T-helper 2 cell treated with Interferon-gamma antibody and Interleukin-4, amounts not matched to agents 5 μg/mL and 100 μg/mL, for 36 hours (primary cell): ENCODE measurements at regions not wholly inside any gene's neighbourhood (a gene's known extent, or its start where the extent isn't known, plus 50 kb on each side); places are given as distances from the start of the nearest gene placed in this dataset.

Source experiments
- DNase-seq: peaks from one replicate; pipeline ENCODE4 v3.0.0; 2021; ENCODE audit warnings: low spot score
- H3K27ac Mint-ChIP-seq: one replicate; pipeline ENCODE4 v1.8.0; 2021; ENCODE audit warnings: mild to moderate bottlenecking, mixed read lengths
- H3K27me3 Mint-ChIP-seq: one replicate; pipeline ENCODE4 v1.8.0; 2021; ENCODE audit warnings: low read depth, mixed read lengths
- H3K36me3 Mint-ChIP-seq: one replicate; pipeline ENCODE4 v1.8.0; 2021; ENCODE audit warnings: low read depth, mixed read lengths
- H3K4me1 Mint-ChIP-seq: one replicate; pipeline ENCODE4 v1.8.0; 2021; ENCODE audit warnings: low read depth, mixed read lengths
- H3K4me3 Mint-ChIP-seq: one replicate; pipeline ENCODE4 v1.8.0; 2022; ENCODE audit warnings: mild to moderate bottlenecking, moderate library complexity, mixed read lengths
- H3K9me3 Mint-ChIP-seq: one replicate; pipeline ENCODE4 v1.8.0; 2021; ENCODE audit warnings: mixed read lengths

GRCh38 chr10:60654813-60655464 lies 123.3 kb upstream of the CDK1 start:
- Mint-ChIP-seq H3K4me3 (no peak overlapping the region), H3K4me1 (no peaks in the 10 kb centered on the region), H3K36me3 (no peaks in the 10 kb centered on the region), H3K9me3 (peaks cover 12% of the 10 kb centered on the region), H3K27me3 (no peaks in the 10 kb centered on the region), H3K27ac (no peak overlapping the region)
- DNase-seq: no peak

DNA sequence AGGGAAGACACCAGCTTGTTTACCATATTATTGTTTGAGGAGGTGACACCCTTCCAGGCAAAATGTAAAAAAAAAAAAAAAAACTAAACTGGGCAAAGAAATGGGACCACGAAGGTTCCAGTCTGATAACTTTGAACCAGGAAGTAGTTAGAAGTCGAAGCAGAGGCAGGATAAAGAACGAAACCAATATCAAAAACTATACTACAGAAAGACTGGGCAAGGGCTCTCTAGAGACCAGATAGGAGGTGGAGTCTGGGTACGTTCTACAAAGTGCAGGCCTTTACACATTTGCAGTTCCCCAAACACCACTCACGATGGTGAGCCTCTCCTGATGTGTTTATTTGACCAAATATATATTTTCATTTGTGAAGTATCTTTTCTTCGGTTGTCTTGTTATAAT lies 125.7 kb upstream of the CDK1 start:
- no peaks in the 10 kb centered on the region for H3K9me3 Mint-ChIP-seq
- no peaks in the 10 kb centered on the region for H3K36me3 Mint-ChIP-seq
- no peak overlapping the region for H3K27ac Mint-ChIP-seq
- H3K4me3 Mint-ChIP-seq: no peak overlapping the region
- peaks cover 9% of the 10 kb centered on the region for H3K4me1 Mint-ChIP-seq
- H3K27me3 Mint-ChIP-seq: no peaks in the 10 kb centered on the region
- DNase-seq: no peak

DNA sequence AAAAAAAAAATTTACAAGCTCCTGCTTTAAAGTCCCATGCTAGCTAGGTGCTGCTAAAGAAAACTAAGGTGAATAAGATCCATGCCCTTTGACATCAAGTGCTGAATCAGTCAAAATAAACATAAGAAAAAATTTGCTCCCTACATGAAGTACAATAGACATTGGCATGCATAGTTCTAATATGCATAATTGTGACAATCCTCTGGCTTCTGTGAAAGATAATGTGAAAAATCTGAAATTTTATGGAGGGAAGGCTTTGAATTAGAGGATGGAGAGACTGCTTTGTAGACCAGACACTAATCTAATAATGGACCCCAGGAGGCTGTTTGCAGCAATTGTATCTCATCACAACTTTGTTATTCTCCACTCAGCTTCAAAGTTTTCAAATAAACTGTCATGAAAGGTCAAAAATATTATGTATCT lies 127.9 kb upstream of the CDK1 start:
- H3K9me3 Mint-ChIP-seq: no peaks in the 10 kb centered on the region
- H3K36me3 Mint-ChIP-seq: no peaks in the 10 kb centered on the region
- no peak overlapping the region for H3K27ac Mint-ChIP-seq
- DNase-seq: no peak
- H3K4me3 Mint-ChIP-seq: no peak overlapping the region
- peaks cover 10% of the 10 kb centered on the region for H3K4me1 Mint-ChIP-seq
- no peaks in the 10 kb centered on the region for H3K27me3 Mint-ChIP-seq

- Mint-ChIP-seq H3K27ac (no peak overlapping the region), H3K36me3 (no peaks in the 10 kb centered on the region), H3K9me3 (no peaks in the 10 kb centered on the region), H3K27me3 (no peaks in the 10 kb centered on the region), H3K4me1 (peaks cover 10% of the 10 kb centered on the region), H3K4me3 (no peak overlapping the region)
- DNase-seq: no peak
Measured at GRCh38 chr10:60649485-60650377, 128.5 kb upstream of the CDK1 start.

DNA sequence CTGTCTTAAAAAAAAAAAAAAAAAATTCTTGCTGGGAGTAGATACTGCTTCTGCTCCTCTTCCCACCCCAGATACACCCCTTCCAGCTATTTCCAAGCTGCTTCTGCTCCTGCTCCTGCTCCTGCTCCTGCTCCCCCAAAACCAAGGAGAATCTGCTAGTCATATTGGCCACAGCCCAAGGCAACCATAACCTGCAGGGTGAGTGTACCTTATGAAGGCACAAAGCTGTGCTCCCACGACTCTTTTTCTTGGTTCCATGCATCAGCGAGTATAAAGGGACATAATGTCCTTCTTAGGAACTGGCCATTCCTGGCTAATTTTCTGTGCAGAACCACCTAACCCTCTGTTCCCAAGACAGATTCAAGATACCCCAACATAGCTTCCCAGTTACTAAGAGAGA lies 129.5 kb upstream of the CDK1 start:
- Mint-ChIP-seq H3K27ac (no peak overlapping the region), H3K4me1 (peaks cover 15% of the 10 kb centered on the region), H3K9me3 (no peaks in the 10 kb centered on the region)

DNA sequence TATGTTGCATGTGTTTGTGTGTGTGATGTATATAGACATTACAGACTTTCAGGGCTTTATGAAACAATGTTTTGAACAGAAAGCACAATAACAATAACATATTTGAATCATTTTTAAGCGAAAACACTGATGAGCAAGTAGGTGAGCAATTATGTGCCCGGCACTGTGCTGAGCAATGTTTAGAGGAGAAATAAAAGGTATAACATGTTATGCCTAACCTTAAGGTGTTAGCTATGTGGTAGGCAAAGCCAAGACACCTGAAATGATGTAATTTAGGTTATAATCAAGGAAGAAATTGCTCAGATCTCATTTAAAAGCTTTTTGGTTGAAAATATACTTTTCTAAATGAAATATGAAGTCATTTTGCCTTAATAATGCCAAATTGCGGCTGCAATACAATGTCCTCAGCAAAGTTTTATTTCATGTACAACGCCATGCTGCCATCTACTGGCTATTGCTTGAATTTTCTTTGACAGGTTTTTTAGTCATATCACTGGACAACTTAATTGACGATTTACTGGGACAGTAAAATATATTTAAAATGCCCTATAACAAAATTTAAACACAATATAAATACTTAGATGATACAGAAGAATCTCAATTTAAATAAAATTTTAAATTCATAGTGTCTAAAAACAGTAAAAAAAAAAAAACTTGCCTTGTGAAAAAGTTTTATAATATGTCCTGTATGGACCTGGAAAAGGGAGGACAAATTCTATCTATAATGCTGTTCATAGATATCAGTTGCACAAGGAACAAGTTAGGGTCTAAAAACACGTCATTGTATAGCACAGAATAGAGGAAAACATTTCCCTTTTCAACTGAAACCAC lies 131.1 kb upstream of the CDK1 start:
- DNase-seq: no peak
- no peak overlapping the region for H3K27ac Mint-ChIP-seq
- no peak overlapping the region for H3K4me3 Mint-ChIP-seq
- H3K9me3 Mint-ChIP-seq: no peaks in the 10 kb centered on the region
- H3K27me3 Mint-ChIP-seq: no peaks in the 10 kb centered on the region
- no peaks in the 10 kb centered on the region for H3K36me3 Mint-ChIP-seq
- peaks cover 15% of the 10 kb centered on the region for H3K4me1 Mint-ChIP-seq

More for the DNA sequence above, 129.5 kb upstream of the CDK1 start:
- DNase-seq: no peak
- Mint-ChIP-seq H3K4me3 (no peak overlapping the region), H3K27me3 (no peaks in the 10 kb centered on the region), H3K36me3 (no peaks in the 10 kb centered on the region)

DNA sequence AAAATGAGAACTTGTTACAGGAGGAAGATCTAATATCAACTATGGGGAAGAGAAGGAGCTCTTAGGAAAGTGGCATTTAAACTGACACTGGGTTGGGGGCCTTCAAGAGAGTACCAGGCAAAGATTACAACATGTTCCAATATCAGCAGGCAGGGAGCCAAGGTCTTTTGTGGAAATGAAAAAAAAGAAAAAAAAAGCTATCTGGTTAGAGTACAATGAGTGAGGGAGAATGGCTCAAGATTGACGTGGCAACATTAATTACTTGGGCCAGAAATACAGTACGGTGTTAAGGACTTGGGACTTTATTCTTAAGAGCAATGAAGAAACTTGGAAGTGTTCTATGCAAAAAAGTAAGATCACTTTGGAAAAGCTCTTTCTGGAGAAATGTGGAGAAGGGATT lies 132.3 kb upstream of the CDK1 start:
- Mint-ChIP-seq H3K9me3 (no peaks in the 10 kb centered on the region), H3K4me1 (peaks cover 15% of the 10 kb centered on the region), H3K36me3 (no peaks in the 10 kb centered on the region), H3K27ac (no peak overlapping the region), H3K4me3 (no peak overlapping the region), H3K27me3 (no peaks in the 10 kb centered on the region)
- DNase-seq: no peak

DNA sequence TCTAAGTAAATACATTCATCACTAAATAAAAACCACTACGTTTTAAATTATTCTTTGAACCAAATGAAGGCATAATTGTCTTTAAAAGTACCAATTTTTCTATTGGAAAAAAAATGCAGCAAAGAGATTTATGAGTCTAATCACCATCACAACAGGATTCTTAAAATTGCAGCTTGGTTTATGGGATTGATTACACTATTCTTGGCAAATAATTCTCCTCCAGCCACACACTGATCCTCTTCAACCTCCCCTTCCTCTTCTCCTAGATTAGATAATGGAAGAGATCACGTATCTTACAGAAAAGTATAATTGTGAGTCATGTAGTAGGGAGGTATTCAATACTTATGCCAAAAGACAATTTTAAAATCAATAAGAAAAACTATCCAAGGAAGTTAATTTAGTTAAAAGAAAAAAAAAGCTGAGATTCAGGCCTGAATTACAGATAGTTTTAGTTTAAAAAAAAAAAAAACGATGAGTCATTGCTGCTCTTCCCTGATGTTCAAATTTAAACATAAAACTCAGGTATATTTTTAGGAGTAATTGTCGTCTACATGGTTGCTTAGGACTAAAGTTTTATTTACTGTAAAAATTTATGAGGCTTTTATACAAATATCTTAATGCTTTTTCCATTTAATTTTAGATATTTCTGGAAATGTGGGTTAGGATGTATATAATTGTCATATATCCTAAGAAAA lies 133.7 kb upstream of the CDK1 start:
- Mint-ChIP-seq H3K27ac (no peak overlapping the region), H3K4me3 (no peak overlapping the region), H3K27me3 (no peaks in the 10 kb centered on the region), H3K9me3 (no peaks in the 10 kb centered on the region), H3K4me1 (peaks cover 12% of the 10 kb centered on the region), H3K36me3 (no peaks in the 10 kb centered on the region)
- DNase-seq: no peak

- no peaks in the 10 kb centered on the region for H3K36me3 Mint-ChIP-seq
Measured at GRCh38 chr10:60643874-60644273, 134.4 kb upstream of the CDK1 start.

GRCh38 chr10:60629332-60629731 lies 148.9 kb upstream of the CDK1 start:
- no peaks in the 10 kb centered on the region for H3K9me3 Mint-ChIP-seq
- no peak for DNase-seq
- H3K4me3 Mint-ChIP-seq: no peak overlapping the region
- H3K36me3 Mint-ChIP-seq: no peaks in the 10 kb centered on the region
- no peak overlapping the region for H3K27ac Mint-ChIP-seq
- no peaks in the 10 kb centered on the region for H3K27me3 Mint-ChIP-seq
- H3K4me1 Mint-ChIP-seq: no peaks in the 10 kb centered on the region

More at GRCh38 chr10:60643874-60644273, 134.4 kb upstream of the CDK1 start:
- H3K27me3 Mint-ChIP-seq: no peaks in the 10 kb centered on the region
- no peaks in the 10 kb centered on the region for H3K9me3 Mint-ChIP-seq
- H3K4me1 Mint-ChIP-seq: peaks cover 9% of the 10 kb centered on the region
- no peak overlapping the region for H3K4me3 Mint-ChIP-seq
- DNase-seq: no peak
- no peak overlapping the region for H3K27ac Mint-ChIP-seq

DNA sequence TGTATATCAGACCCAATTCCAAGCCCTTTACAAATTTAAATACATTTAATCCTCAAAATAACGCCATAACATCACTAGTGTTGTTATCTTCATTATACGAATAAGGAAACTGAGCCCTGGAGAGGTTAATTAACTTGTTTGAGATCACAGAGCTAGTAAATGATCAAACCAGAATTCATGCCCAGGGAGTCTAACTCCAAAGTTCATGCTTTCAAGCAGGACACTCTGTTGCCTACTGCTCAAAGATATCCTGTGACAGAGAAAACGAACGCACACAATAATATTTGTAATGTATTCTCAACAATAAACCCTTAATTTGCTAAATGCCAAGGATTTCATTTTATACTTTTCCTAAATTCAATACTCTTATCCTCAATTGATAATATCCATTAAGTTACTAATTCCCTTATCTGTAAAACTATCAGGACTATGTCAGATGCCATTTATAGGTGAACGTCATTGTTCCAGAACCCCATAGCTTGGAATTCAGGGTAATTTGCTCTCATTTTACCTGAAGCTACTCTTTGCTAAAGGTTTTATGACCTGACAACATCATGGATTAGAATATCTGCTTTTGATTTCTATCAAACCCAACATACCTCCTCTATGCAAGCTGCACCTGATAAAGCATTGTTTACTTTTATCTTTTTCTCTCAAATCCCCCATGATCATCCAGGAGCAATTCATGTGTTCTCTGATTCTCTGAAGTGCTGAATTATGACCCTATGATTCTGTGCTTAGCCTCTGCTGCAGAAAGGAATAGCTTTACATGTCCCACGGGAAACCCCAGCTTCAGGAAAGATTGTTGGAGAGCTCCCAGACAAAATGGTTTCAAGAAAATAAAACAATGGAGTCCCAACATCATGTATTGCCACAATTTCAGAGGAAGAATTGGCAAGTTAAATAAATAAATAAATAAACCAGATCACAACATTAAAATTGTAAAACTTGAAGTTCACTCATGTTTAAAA lies 150.2 kb upstream of the CDK1 start:
- Mint-ChIP-seq H3K4me1 (no peaks in the 10 kb centered on the region), H3K27me3 (no peaks in the 10 kb centered on the region), H3K9me3 (no peaks in the 10 kb centered on the region), H3K36me3 (no peaks in the 10 kb centered on the region), H3K27ac (no peak overlapping the region), H3K4me3 (no peak overlapping the region)
- no peak for DNase-seq

- no peaks in the 10 kb centered on the region for H3K9me3 Mint-ChIP-seq
- H3K27me3 Mint-ChIP-seq: no peaks in the 10 kb centered on the region
- H3K4me1 Mint-ChIP-seq: no peaks in the 10 kb centered on the region
- no peak overlapping the region for H3K27ac Mint-ChIP-seq
- no peak for DNase-seq
- no peaks in the 10 kb centered on the region for H3K36me3 Mint-ChIP-seq
- H3K4me3 Mint-ChIP-seq: no peak overlapping the region
Measured at GRCh38 chr10:60626037-60626436, 152.2 kb upstream of the CDK1 start.

DNA sequence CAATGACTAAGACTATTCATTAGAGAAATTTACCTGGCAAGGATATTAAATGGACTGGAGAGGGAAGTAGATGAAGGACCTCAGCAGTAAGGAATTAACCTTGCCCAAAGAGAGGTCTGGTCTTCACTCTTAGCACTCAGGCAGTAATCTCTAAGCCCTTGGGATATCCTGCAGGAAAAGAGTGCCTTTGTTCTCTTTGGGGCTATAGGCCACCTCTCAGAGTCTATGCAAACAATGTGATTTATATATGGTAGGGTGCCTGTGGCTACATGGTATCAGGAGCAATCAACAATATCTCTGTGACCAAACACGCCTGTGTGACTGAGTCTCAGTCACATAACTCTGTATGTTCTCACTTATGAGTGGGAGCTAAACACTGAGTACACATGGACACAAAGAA lies 154.7 kb upstream of the CDK1 start:
- Mint-ChIP-seq H3K4me3 (no peak overlapping the region), H3K9me3 (no peaks in the 10 kb centered on the region), H3K27me3 (no peaks in the 10 kb centered on the region), H3K36me3 (no peaks in the 10 kb centered on the region), H3K27ac (no peak overlapping the region), H3K4me1 (no peaks in the 10 kb centered on the region)
- no peak for DNase-seq
